ENCODE measurements at regions not wholly inside any gene's neighbourhood (a gene's known extent, or its start where the extent isn't known, plus 50 kb on each side); places are given as distances from the start of the nearest gene placed in this dataset.
"Not testable (repeated sequence)": the region's sequence is repeated elsewhere in the genome, so short reads cannot be mapped to it uniquely, and the experiment has no call there.

DNA sequence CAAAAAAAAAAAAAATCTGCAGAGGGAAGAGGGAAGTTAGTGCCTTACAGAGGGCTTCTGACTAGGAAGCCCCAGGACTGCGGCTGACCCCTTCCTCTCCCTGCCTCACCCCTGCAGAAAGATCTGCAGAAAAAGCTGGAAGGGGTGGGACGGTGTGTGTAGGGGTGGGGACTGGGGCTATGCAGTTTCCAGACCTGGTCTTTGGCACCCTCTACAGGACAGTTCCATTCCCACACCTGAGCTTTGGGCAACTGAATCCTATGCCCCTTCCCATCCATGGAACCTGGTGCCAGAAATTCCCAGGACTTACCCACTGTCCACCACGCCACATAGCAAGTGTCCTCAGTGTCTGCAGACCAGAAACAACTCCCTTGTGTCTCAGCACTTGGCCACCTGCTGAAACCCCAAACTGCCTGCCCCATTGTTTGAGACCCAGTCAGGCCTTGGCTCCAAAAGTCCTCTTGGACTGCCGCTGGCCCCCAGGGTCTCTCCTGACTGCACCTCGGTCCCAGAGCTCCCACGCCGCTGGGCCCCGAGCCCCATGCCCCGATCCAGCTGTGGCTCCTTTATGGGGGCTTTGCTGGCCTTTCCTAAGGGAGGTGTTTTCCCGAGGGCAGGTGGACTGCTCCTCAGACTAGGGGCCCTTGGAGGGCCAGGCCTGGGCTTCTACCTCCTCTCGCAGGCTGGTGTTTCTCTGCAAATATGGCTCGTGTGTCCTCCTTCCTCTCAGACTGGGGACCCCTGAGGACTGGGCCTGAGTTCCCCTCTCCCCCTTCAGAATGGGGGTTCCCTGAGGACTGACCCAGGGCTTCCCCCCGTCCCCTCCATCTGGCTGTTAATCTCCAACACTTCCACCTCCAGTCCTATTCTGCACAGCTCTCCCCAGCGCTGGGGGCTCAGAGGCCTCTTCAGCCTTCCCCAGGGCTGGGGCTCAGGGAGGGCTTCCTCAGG, 284.9 kb upstream of the TEKT4 start:
- TF ChIP-seq, protein P1, sequence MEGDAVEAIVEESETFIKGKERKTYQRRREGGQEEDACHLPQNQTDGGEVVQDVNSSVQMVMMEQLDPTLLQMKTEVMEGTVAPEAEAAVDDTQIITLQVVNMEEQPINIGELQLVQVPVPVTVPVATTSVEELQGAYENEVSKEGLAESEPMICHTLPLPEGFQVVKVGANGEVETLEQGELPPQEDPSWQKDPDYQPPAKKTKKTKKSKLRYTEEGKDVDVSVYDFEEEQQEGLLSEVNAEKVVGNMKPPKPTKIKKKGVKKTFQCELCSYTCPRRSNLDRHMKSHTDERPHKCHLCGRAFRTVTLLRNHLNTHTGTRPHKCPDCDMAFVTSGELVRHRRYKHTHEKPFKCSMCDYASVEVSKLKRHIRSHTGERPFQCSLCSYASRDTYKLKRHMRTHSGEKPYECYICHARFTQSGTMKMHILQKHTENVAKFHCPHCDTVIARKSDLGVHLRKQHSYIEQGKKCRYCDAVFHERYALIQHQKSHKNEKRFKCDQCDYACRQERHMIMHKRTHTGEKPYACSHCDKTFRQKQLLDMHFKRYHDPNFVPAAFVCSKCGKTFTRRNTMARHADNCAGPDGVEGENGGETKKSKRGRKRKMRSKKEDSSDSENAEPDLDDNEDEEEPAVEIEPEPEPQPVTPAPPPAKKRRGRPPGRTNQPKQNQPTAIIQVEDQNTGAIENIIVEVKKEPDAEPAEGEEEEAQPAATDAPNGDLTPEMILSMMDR (IDR thresholded peaks at IDR 0.05) = peak in 1 of 4 experiments; percentile 61
- TF ChIP-seq POLR2A, EP300 (IDR thresholded peaks at IDR 0.05): not testable (repeated sequence)

All from gastroesophageal sphincter (tissue), 3 donors.